Osteocyte (in vitro differentiated cells): ENCODE measurements at regions not wholly inside any gene's neighbourhood (a gene's known extent, or its start where the extent isn't known, plus 50 kb on each side); places are given as distances from the start of the nearest gene placed in this dataset.

ENCODE experiments used
- DNase-seq: peaks from one replicate; pipeline ENCODE4 v3.0.0; 2021; ENCODE audit warnings: mixed read lengths; ENCODE audit not compliant: unreplicated experiment; ENCODE audit errors: extremely low spot score
- H3K27ac Mint-ChIP-seq: one replicate; pipeline ENCODE4 v1.8.0; 2021; ENCODE audit warnings: mild to moderate bottlenecking, mixed read lengths; ENCODE audit not compliant: unreplicated experiment
- H3K27me3 Mint-ChIP-seq: one replicate; pipeline ENCODE4 v1.8.0; 2021; ENCODE audit warnings: mixed read lengths; ENCODE audit not compliant: unreplicated experiment
- H3K36me3 Mint-ChIP-seq: one replicate; pipeline ENCODE4 v1.8.0; 2021; ENCODE audit warnings: mixed read lengths; ENCODE audit not compliant: unreplicated experiment
- H3K4me1 Mint-ChIP-seq: one replicate; pipeline ENCODE4 v1.8.0; 2021; ENCODE audit warnings: mixed read lengths; ENCODE audit not compliant: unreplicated experiment
- H3K4me3 Mint-ChIP-seq: one replicate; pipeline ENCODE4 v1.8.0; 2021; ENCODE audit warnings: mild to moderate bottlenecking, moderate library complexity, mixed read lengths; ENCODE audit not compliant: unreplicated experiment
- H3K9me3 Mint-ChIP-seq: one replicate; pipeline ENCODE4 v1.8.0; 2021; ENCODE audit warnings: mixed read lengths; ENCODE audit not compliant: unreplicated experiment
- TF ChIP-seq, protein P1 (sequence below): fragments of 200-600 bp; sonication (generic); IDR thresholded peaks from 2 replicates; pipeline ENCODE4 v1.5.0; 2021; ENCODE audit warnings: antibody characterized with exemption, mild to moderate bottlenecking, moderate library complexity

DNA sequence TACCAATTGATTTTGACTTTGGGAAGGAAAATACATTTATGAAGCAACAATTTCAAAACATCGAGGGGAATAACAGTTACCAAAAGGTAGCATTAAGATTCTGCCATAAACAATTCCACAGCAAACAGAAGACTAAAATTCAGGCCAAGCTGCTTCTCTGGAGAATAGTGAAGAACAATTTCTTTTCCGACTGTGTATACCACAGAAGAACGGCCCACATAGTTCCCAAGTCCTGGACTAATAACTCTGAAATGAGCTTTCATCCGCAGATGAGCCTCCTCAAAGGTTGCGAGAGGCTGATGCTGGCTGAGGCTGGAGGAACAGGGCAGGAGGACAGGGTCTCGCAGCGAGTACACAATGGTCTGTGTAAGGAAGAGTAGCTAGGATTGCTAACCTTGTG is 278.9 kb upstream of the TCF4 start:
- no peak for DNase-seq
- Mint-ChIP-seq H3K27me3 (no peaks in the 10 kb centered on the region), H3K4me3 (no peak overlapping the region), H3K4me1 (peaks cover 32% of the 10 kb centered on the region), H3K27ac (no peak overlapping the region), H3K36me3 (no peaks in the 10 kb centered on the region), H3K9me3 (no peaks in the 10 kb centered on the region)
- TF ChIP-seq, protein P1, sequence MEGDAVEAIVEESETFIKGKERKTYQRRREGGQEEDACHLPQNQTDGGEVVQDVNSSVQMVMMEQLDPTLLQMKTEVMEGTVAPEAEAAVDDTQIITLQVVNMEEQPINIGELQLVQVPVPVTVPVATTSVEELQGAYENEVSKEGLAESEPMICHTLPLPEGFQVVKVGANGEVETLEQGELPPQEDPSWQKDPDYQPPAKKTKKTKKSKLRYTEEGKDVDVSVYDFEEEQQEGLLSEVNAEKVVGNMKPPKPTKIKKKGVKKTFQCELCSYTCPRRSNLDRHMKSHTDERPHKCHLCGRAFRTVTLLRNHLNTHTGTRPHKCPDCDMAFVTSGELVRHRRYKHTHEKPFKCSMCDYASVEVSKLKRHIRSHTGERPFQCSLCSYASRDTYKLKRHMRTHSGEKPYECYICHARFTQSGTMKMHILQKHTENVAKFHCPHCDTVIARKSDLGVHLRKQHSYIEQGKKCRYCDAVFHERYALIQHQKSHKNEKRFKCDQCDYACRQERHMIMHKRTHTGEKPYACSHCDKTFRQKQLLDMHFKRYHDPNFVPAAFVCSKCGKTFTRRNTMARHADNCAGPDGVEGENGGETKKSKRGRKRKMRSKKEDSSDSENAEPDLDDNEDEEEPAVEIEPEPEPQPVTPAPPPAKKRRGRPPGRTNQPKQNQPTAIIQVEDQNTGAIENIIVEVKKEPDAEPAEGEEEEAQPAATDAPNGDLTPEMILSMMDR, result no peak

DNA sequence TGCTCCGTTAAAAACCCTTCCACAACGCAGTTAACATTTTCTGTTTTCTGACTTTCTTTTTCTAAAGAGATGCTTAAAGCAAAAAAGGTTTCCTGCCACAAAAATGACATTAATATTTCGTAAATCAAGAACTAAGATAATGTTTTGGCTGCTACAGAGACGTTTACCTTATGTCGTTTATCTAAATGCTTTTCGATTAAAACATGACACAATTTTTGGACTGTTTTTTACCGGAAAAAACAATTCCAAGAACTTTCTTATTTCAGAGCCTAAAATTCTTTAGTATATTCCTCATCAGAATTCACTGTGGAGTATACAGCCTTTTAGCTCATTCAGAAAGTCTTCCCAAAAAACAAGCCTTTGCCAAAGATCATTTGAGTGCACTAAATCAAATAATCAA is 278.0 kb upstream of the TCF4 start:
- TF ChIP-seq, protein P1, result no peak
- H3K27me3 Mint-ChIP-seq, result no peaks in the 10 kb centered on the region
- peaks cover 32% of the 10 kb centered on the region for H3K4me1 Mint-ChIP-seq
- no peaks in the 10 kb centered on the region for H3K9me3 Mint-ChIP-seq
- no peak overlapping the region for H3K27ac Mint-ChIP-seq
- no peaks in the 10 kb centered on the region for H3K36me3 Mint-ChIP-seq
- DNase-seq, result no peak
- no peak overlapping the region for H3K4me3 Mint-ChIP-seq

DNA sequence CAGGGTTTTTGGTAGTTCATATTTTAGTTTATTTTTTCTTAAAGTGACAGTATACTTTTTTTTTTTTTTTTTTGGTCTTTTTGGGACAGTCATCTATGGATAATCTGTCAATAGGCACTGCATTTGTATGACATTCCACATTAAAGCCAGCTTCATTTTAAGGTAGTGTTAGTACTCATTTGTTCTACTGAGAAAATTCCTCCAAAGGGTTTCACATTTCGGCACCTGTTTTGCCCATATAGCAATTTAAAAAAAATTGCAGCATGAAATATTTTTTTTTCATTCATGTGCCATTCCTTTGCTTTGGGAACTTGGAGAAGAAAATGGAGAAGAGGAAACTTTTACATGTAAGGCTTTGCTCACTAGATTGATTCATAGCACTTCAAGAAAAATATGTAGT is 276.3 kb upstream of the TCF4 start:
- H3K4me1 Mint-ChIP-seq, result peaks cover 22% of the 10 kb centered on the region
- no peak for DNase-seq
- H3K9me3 Mint-ChIP-seq, result no peaks in the 10 kb centered on the region
- H3K27me3 Mint-ChIP-seq, result no peaks in the 10 kb centered on the region
- H3K4me3 Mint-ChIP-seq, result no peak overlapping the region
- TF ChIP-seq, protein P1, result no peak
- H3K36me3 Mint-ChIP-seq, result no peaks in the 10 kb centered on the region
- H3K27ac Mint-ChIP-seq, result no peak overlapping the region

DNA sequence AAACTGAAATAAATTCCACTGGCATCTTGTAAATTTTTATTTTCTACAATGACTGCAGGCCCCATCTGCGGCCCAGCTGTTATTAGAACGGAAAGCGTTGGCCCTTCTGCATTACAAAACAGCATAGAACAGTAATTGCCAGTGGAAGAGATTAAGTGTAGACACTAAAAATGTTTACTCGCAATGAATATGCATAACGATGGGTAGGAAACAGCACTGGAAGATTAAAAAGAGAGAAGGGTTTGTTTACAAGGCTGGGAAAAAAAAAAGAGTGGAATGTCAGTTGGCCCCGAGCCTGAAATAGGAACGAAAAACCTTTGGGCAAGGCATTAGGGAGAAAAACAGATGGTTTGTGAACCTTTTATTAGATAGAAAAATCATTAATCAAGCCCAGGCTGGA is 275.9 kb upstream of the TCF4 start:
- Mint-ChIP-seq H3K27me3 (no peaks in the 10 kb centered on the region), H3K4me1 (peaks cover 21% of the 10 kb centered on the region), H3K9me3 (no peaks in the 10 kb centered on the region), H3K36me3 (no peaks in the 10 kb centered on the region), H3K4me3 (no peak overlapping the region), H3K27ac (no peak overlapping the region)
- no peak for DNase-seq
- TF ChIP-seq, protein P1, result no peak

DNA sequence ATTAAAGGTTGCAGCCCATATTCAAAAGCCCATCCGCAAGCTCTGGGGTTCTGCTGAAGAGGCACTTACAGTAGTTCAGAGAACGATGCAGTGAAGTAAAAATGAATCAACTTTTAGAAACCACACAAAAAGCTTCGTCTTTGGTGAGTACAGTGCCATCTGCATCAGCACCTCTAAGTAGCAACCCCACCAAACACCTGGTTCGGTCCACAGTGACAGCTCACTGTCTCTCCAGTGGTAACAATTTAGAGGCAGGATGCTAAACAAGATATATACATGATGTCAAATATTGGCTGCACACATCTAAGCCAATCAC is 275.4 kb upstream of the TCF4 start:
- Mint-ChIP-seq H3K27me3 (no peaks in the 10 kb centered on the region), H3K4me3 (no peak overlapping the region), H3K36me3 (no peaks in the 10 kb centered on the region), H3K27ac (no peak overlapping the region), H3K4me1 (peaks cover 24% of the 10 kb centered on the region), H3K9me3 (no peaks in the 10 kb centered on the region)
- no peak for DNase-seq
- TF ChIP-seq, protein P1, result no peak
